HG03342 (cell line): ENCODE measurements at regions not wholly inside any gene's neighbourhood (a gene's known extent, or its start where the extent isn't known, plus 50 kb on each side); places are given as distances from the start of the nearest gene placed in this dataset.

Source experiments
- ATAC-seq: cut with Tn5 transposase; IDR thresholded peaks from one replicate; pipeline ENCODE4 v1.9.1; 2021; ENCODE audit warnings: mild to moderate bottlenecking, moderate library complexity; ENCODE audit not compliant: unreplicated experiment

- no peak for ATAC-seq
Measured at GRCh38 chr17:34151102-34151501, 104.0 kb upstream of the CCL2 start.

- no peak for ATAC-seq
Measured at GRCh38 chr17:34153991-34154390, 101.1 kb upstream of the CCL2 start.

GRCh38 chr17:34154961-34155730 lies 99.9 kb upstream of the CCL2 start:
- ATAC-seq, result no peak

- ATAC-seq, result no peak
Measured at GRCh38 chr17:34155947-34156346, 99.1 kb upstream of the CCL2 start.

- no peak for ATAC-seq
Measured at GRCh38 chr17:34156401-34156740, 98.7 kb upstream of the CCL2 start.

GRCh38 chr17:34156741-34157589 lies 98.1 kb upstream of the CCL2 start:
- no peak for ATAC-seq

GRCh38 chr17:34161690-34162089 lies 93.4 kb upstream of the CCL2 start:
- no peak for ATAC-seq

GRCh38 chr17:34163123-34163522 lies 92.0 kb upstream of the CCL2 start:
- ATAC-seq, result no peak

GRCh38 chr17:34163646-34164045 lies 91.4 kb upstream of the CCL2 start:
- ATAC-seq, result no peak

- ATAC-seq, result no peak
Measured at GRCh38 chr17:34164837-34165236, 90.2 kb upstream of the CCL2 start.

- ATAC-seq, result no peak
Measured at GRCh38 chr17:34166352-34166751, 88.7 kb upstream of the CCL2 start.

- ATAC-seq, result no peak
Measured at GRCh38 chr17:34167354-34167753, 87.7 kb upstream of the CCL2 start.

GRCh38 chr17:34168989-34169388 lies 86.1 kb upstream of the CCL2 start:
- no peak for ATAC-seq

GRCh38 chr17:34169496-34169895 lies 85.6 kb upstream of the CCL2 start:
- no peak for ATAC-seq

GRCh38 chr17:34171245-34171818 lies 83.8 kb upstream of the CCL2 start:
- ATAC-seq, result no peak

GRCh38 chr17:34172390-34172918 lies 82.6 kb upstream of the CCL2 start:
- ATAC-seq, result no peak

GRCh38 chr17:34173241-34173640 lies 81.8 kb upstream of the CCL2 start:
- ATAC-seq, result no peak

- no peak for ATAC-seq
Measured at GRCh38 chr17:34174496-34174895, 80.6 kb upstream of the CCL2 start.

GRCh38 chr17:34176440-34176839 lies 78.6 kb upstream of the CCL2 start:
- ATAC-seq, result no peak

- ATAC-seq, result no peak
Measured at GRCh38 chr17:34177642-34178041, 77.4 kb upstream of the CCL2 start.

- no peak for ATAC-seq
Measured at GRCh38 chr17:34178092-34178491, 77.0 kb upstream of the CCL2 start.
